ENCODE measurements at regions not wholly inside any gene's neighbourhood (a gene's known extent, or its start where the extent isn't known, plus 50 kb on each side); places are given as distances from the start of the nearest gene placed in this dataset.
A peak's percentile ranks its signal among the peaks of the same experiment; 100 is the strongest.

DNA sequence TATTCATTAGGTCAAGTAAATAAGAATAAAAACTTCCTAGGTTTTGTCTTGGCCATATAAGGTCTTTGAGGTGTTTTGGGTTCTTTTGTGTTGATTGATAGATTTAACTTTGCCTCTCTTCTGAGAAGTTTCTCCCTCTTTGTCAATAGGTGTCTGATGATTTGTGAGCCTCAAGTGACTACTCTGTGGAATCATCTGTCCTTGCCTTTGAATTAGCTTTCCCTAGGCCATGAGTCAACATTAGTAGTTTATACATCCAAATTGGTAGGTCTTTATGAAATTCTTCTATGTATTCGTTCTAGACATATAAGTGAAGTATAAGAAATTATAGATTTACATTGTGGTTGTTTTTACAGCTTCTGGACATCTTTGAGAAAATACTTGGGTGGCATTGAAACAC is 864.4 kb downstream of the USP25 start:
- no peaks in the 10 kb centered on the region for H3K9me3 Mint-ChIP-seq
- H3K27me3 Mint-ChIP-seq, result no peaks in the 10 kb centered on the region
- peaks cover 10% of the 10 kb centered on the region for H3K36me3 Mint-ChIP-seq
- H3K4me1 Mint-ChIP-seq (ENCODE audit: unreplicated experiment), result peaks cover 18% of the 10 kb centered on the region
- no peak for DNase-seq (ENCODE audit: extremely low spot score, unreplicated experiment)
- no peak overlapping the region for H3K4me3 Mint-ChIP-seq
- no peak overlapping the region for H3K27ac Mint-ChIP-seq
- TF ChIP-seq, protein P1, sequence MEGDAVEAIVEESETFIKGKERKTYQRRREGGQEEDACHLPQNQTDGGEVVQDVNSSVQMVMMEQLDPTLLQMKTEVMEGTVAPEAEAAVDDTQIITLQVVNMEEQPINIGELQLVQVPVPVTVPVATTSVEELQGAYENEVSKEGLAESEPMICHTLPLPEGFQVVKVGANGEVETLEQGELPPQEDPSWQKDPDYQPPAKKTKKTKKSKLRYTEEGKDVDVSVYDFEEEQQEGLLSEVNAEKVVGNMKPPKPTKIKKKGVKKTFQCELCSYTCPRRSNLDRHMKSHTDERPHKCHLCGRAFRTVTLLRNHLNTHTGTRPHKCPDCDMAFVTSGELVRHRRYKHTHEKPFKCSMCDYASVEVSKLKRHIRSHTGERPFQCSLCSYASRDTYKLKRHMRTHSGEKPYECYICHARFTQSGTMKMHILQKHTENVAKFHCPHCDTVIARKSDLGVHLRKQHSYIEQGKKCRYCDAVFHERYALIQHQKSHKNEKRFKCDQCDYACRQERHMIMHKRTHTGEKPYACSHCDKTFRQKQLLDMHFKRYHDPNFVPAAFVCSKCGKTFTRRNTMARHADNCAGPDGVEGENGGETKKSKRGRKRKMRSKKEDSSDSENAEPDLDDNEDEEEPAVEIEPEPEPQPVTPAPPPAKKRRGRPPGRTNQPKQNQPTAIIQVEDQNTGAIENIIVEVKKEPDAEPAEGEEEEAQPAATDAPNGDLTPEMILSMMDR (conservative IDR thresholded peaks at IDR 0.05), result no peak

DNA sequence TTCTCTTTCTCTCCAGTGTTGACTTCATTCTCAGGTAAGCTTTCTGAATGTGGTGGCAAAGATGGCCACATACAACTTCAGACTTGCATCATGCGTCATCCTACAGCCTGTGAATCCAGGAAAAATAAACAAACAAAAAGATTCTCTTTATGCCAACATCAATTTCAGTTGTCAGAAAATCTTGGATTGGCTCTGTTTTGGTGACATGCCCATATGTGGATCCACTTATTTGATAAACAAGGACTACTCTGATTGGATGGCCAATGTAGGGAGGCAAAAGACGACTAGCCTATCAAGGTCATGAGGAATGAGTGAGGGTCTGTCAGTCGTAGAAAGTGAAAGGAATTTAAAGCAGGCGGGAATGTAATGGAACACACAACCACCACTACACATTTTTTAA is 866.6 kb downstream of the USP25 start:
- no peak overlapping the region for H3K27ac Mint-ChIP-seq

DNA sequence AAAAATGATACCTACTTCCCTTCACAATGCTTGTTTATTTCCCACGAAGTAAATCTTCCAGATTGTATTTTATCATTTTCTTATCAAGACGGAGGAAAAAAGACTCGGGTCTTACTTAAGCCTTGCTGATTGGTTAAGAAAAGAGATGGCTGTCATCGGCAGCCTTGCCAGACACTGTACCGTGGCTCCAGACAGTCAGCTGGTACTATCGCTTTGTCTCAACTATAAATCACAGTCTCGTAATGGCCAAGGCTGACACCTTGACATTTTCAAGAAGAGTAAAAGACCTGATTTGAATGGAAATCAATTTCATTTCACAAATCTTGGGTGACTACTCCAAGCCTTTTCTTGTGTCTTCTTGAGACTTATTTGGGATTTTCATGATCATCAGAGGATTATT is 868.0 kb downstream of the USP25 start:
- Mint-ChIP-seq H3K9me3 (no peaks in the 10 kb centered on the region), H3K4me1 (ENCODE audit: unreplicated experiment) (peaks cover 9% of the 10 kb centered on the region), H3K27me3 (no peaks in the 10 kb centered on the region), H3K4me3 (no peak overlapping the region), H3K27ac (no peak overlapping the region), H3K36me3 (peaks cover 14% of the 10 kb centered on the region)
- TF ChIP-seq, protein P1 (conservative IDR thresholded peaks at IDR 0.05), result no peak
- DNase-seq (ENCODE audit: extremely low spot score, unreplicated experiment), result no peak

More for the DNA sequence above, 866.6 kb downstream of the USP25 start:
- peaks cover 14% of the 10 kb centered on the region for H3K36me3 Mint-ChIP-seq
- TF ChIP-seq, protein P1 (conservative IDR thresholded peaks at IDR 0.05), result no peak
- no peaks in the 10 kb centered on the region for H3K27me3 Mint-ChIP-seq
- H3K4me3 Mint-ChIP-seq, result no peak overlapping the region
- H3K9me3 Mint-ChIP-seq, result no peaks in the 10 kb centered on the region
- peaks cover 16% of the 10 kb centered on the region for H3K4me1 Mint-ChIP-seq (ENCODE audit: unreplicated experiment)
- DNase-seq (ENCODE audit: extremely low spot score, unreplicated experiment), result no peak

DNA sequence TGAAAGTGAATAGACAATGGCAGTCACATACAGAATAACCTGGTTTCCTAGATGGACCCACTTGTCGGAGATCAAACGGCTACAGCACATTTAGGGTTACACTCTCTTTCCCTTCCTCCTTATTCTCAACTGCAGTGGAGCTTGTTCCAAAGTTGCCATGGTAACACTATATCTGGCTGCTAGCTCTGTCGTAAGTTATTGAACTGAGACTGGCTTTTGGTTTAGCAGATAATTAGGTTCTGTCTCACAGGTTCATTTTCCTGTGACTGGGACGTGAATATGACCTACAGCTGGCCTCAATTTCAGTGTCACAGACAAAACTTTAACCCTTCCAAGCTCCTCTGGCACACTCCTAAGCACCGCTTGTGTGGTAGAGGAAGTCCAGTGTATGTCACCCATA is 875.8 kb downstream of the USP25 start:
- peak overlapping the region; percentile 35 for H3K4me3 Mint-ChIP-seq
- peaks cover 20% of the 10 kb centered on the region for H3K4me1 Mint-ChIP-seq (ENCODE audit: unreplicated experiment)
- no peak overlapping the region for H3K27ac Mint-ChIP-seq
- H3K9me3 Mint-ChIP-seq, result no peaks in the 10 kb centered on the region
- no peak for DNase-seq (ENCODE audit: extremely low spot score, unreplicated experiment)
- no peaks in the 10 kb centered on the region for H3K27me3 Mint-ChIP-seq
- H3K36me3 Mint-ChIP-seq, result peaks cover 10% of the 10 kb centered on the region
- TF ChIP-seq, protein P1 (conservative IDR thresholded peaks at IDR 0.05), result no peak

DNA sequence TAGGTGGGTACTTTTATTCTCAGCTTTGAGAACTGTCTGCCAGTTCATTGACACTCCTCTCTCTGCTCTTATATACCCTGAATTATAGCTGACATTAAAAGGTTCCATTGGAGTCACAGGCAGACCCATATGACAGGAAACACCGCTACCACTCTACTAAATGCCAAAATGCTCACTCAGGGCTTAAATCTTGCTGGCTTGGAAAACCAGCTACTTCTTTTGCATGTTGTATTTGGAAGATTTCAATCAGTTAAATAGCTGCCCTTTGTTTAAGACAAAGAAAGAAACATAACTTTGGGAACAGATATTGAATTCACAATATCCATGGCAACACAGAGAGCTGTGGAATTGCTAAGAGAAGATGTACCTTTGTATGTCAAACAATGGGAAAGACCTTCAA is 876.5 kb downstream of the USP25 start:
- TF ChIP-seq, protein P1 (conservative IDR thresholded peaks at IDR 0.05), result no peak
- DNase-seq (ENCODE audit: extremely low spot score, unreplicated experiment), result no peak
- Mint-ChIP-seq H3K9me3 (no peaks in the 10 kb centered on the region), H3K27me3 (no peaks in the 10 kb centered on the region), H3K4me1 (ENCODE audit: unreplicated experiment) (peaks cover 20% of the 10 kb centered on the region), H3K4me3 (no peak overlapping the region), H3K36me3 (peaks cover 10% of the 10 kb centered on the region), H3K27ac (no peak overlapping the region)

Measured in type B pancreatic cell (in vitro differentiated cells).